Endothelial cell of umbilical vein (primary cell): ENCODE measurements at regions not wholly inside any gene's neighbourhood (a gene's known extent, or its start where the extent isn't known, plus 50 kb on each side); places are given as distances from the start of the nearest gene placed in this dataset.

ENCODE experiments used
- BruUV-seq: library from RNA; stranded (reverse); fragments of 400-500 nt; replicated peaks from 2 replicates; lab custom pipeline; 2021; lab: Mats Ljungman, UMichigan
- CTCF ChIA-PET: fragments of 300-600, 350-600 bp; sonication (Branson Sonifier 250); formaldehyde crosslinking; loops from one replicate; lab custom pipeline; 2021; ENCODE audit warnings: antibody characterized with exemption, inconsistent platforms; lab: Charles Lee
- POLR2A ChIA-PET: fragments of 300-600, 350-600 bp; sonication (Branson Sonifier 250); formaldehyde crosslinking; loops from one replicate; lab custom pipeline; 2021; ENCODE audit warnings: antibody characterized with exemption, inconsistent platforms; lab: Charles Lee
- DNase-seq: peaks from one replicate; pipeline ENCODE4 v3.0.0-alpha.2; 2011; ENCODE audit warnings: low read depth, low spot score
- FAIRE-seq: peaks from 2 replicates; lab custom pipeline; 2011; peaks lifted over from hg19 to GRCh38; lab: Jason Lieb, UNC
- H2AFZ ChIP-seq: 2 replicates; pipeline ENCODE4 v1.6.0; 2012; ENCODE audit warnings: low read depth, low read length, control low read depth, inconsistent platforms
- H3K27ac ChIP-seq: 2 replicates; pipeline ENCODE4 v1.5.1; 2011; ENCODE audit warnings: low read depth, mild to moderate bottlenecking, control low read depth, low read length, moderate library complexity; ENCODE audit not compliant: insufficient read depth
- H3K27me3 ChIP-seq, 2 experiments: 2 replicates each; pipeline versions ENCODE4 v1.6.0 to v1.6.1; 2011; ENCODE audit warnings: low read length in 2 of 2, mixed read lengths in 1 of 2; ENCODE audit not compliant: control insufficient read depth in 2 of 2, insufficient read depth in 2 of 2
- H3K36me3 ChIP-seq, 2 experiments: 2 replicates in 1 of 2; 3 replicates in 1 of 2; pipeline ENCODE4 v1.5.1; 2011; ENCODE audit warnings: low read length in 2 of 2, mild to moderate bottlenecking in 1 of 2, moderate library complexity in 1 of 2; ENCODE audit not compliant: control insufficient read depth in 2 of 2, insufficient read depth in 2 of 2; ENCODE audit errors: extremely low read depth in 1 of 2
- H3K4me1 ChIP-seq: 3 replicates; pipeline ENCODE4 v1.5.1; 2011; ENCODE audit warnings: mild to moderate bottlenecking, low read length; ENCODE audit not compliant: control insufficient read depth, insufficient read depth; ENCODE audit errors: extremely low read depth
- H3K4me2 ChIP-seq: 2 replicates; pipeline ENCODE4 v1.6.1; 2011; ENCODE audit warnings: low read length, control low read depth, mixed read lengths; ENCODE audit not compliant: insufficient read depth
- H3K4me3 ChIP-seq, 3 experiments: fragments of 200-600 bp in 1 of 3; sonication (generic), shearing (Covaris generic) in 1 of 3; replicated peaks in 1 of 3; 2 replicates each; pipeline ENCODE4 v1.5.1; 2011 to 2016; ENCODE audit warnings: control low read depth in 3 of 3, low read length in 3 of 3, mild to moderate bottlenecking in 2 of 3, inconsistent platforms in 1 of 3, low read depth in 1 of 3, moderate library complexity in 1 of 3; ENCODE audit not compliant: insufficient read depth in 1 of 3
- H3K79me2 ChIP-seq: 2 replicates; pipeline ENCODE4 v1.6.0; 2012; ENCODE audit warnings: low read length, inconsistent platforms; ENCODE audit not compliant: control insufficient read depth, insufficient read depth
- H3K9ac ChIP-seq: replicated peaks from 2 replicates; pipeline ENCODE3; 2011; ENCODE audit warnings: low read length, control low read depth; ENCODE audit not compliant: insufficient read depth; ENCODE audit errors: extremely low read depth
- H3K9me1 ChIP-seq: replicated peaks from 3 replicates; pipeline ENCODE4 v1.6.0; 2011; ENCODE audit warnings: mild to moderate bottlenecking, low read length; ENCODE audit not compliant: control insufficient read depth, insufficient read depth; ENCODE audit errors: extremely low read depth
- H3K9me3 ChIP-seq: replicated peaks from 2 replicates; pipeline ENCODE4 v1.5.1; 2012; ENCODE audit warnings: low read length, inconsistent platforms; ENCODE audit not compliant: control insufficient read depth, insufficient read depth
- H4K20me1 ChIP-seq: replicated peaks from 2 replicates; pipeline ENCODE3; 2011; ENCODE audit warnings: mild to moderate bottlenecking, low read length; ENCODE audit not compliant: control insufficient read depth, insufficient read depth; ENCODE audit errors: extremely low read depth
- EZH2 ChIP-seq: IDR thresholded peaks from 2 replicates; pipeline ENCODE4 v1.6.1; 2012; ENCODE audit warnings: borderline replicate concordance, low read depth, mild to moderate bottlenecking, moderate library complexity, low read length, inconsistent platforms; ENCODE audit not compliant: severe bottlenecking
- JUN ChIP-seq: IDR thresholded peaks from 2 replicates; pipeline ENCODE4 v1.6.1; 2011; ENCODE audit warnings: borderline replicate concordance, low read depth; ENCODE audit not compliant: insufficient read length, insufficient read depth
- POLR2A ChIP-seq: IDR thresholded peaks from 2 replicates; pipeline ENCODE4 v1.6.1; 2012; ENCODE audit warnings: low read depth, mild to moderate bottlenecking, control low read depth, low read length
- dilution Hi-C: fragments of 300-500 bp; cut with MboI; formaldehyde crosslinking; loops from one replicate; pipeline ENCODE4 v1.15.0; 2019; ENCODE audit warnings: low sequenced_read_pairs; ENCODE audit not compliant: extremely low pct_ligation_motif_present
- intact Hi-C: fragments of 100-400 bp; cut with micrococcal nuclease; formaldehyde crosslinking; loops from one replicate; pipeline ENCODE4 v1.10.0; 2022

DNA sequence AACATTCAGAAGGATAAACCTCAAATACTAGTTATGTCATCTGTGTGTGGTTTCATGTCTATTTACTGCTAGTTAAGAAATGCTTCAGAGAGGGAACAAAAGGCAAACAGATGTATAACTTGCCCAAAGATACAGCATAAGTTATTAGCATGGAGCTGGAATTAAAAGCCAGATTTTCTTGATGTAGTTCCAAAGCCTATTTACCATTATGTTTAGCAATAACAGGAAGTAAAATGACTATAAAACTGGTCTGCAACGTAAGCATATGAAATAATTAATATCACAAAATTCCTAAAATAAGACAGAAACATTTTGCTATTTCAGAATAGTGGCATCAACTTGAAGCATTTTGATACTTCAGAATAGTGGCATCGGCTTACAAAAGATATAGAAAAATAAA, 1232.8 kb downstream of the NCAM2 start:
- FAIRE-seq (no peak), DNase-seq (no peak)
- ChIA-PET POLR2A (no interaction called here), CTCF (no interaction called here)
- Histone ChIP-seq H3K9me1 (no peaks in the 10 kb centered on the region), H3K4me3 (no peak overlapping the region), H3K27ac (no peak overlapping the region), H3K9me3 (peaks cover 2% of the 10 kb centered on the region), H3K36me3 (no peaks in the 10 kb centered on the region), H2AFZ (no peak overlapping the region), H3K4me1 (no peaks in the 10 kb centered on the region), H3K79me2 (no peaks in the 10 kb centered on the region), H3K27me3 (no peaks in the 10 kb centered on the region), H4K20me1 (no peaks in the 10 kb centered on the region), H3K4me2 (no peak overlapping the region), H3K9ac (no peak overlapping the region)
- intact Hi-C loops (no loop called here), dilution Hi-C loops (no loop called here)
- no peak for TF ChIP-seq POLR2A
- TF ChIP-seq EZH2, result no peak
- no TSS peak for BruUV-seq

DNA sequence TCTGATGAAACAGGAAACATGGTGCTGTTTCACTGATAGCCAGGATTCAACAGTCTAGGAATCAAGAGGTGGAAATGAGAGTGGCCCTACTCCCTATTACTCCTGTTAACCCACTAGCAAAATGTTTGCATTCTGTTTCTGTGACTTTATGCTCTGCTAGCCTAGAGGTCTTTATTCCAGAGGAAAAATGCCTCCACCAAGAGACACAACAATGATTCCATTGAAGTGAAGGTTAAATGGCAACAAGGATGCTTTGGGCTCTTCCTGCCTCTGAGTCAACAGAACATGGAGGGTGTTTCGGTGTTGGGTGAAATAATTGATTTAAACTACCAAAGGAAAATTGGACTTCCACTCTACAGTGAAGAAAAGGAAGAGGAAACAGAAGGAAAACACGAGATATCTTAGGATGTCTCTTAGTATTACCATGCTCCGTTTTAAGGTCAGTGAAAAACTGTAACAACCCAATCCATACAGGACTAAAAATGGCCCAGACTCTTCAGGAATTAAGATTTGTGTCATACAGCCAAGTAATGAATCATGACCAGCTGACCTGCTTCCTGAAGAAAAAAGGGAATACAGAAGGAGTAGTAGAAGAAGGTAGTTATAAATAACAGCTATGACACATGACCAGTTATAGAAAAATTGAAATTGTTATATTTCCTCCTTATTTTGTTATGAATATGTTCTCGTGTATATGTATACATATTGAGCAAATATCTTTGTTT, 1237.8 kb downstream of the NCAM2 start:
- intact Hi-C loops (no loop called here), dilution Hi-C loops (no loop called here)
- no peak overlapping the region for H2AFZ ChIP-seq
- H3K4me1 ChIP-seq, result no peaks in the 10 kb centered on the region
- TF ChIP-seq JUN, result no peak
- no peaks in the 10 kb centered on the region for H3K9me3 ChIP-seq
- H4K20me1 ChIP-seq, result no peaks in the 10 kb centered on the region
- H3K4me3 ChIP-seq, result no peak overlapping the region
- no peak overlapping the region for H3K4me2 ChIP-seq
- no peak overlapping the region for H3K9ac ChIP-seq
- H3K27me3 ChIP-seq, result no peaks in the 10 kb centered on the region
- H3K79me2 ChIP-seq, result no peaks in the 10 kb centered on the region
- FAIRE-seq (no peak), DNase-seq (no peak)
- POLR2A ChIA-PET, result no interaction called here
- H3K36me3 ChIP-seq, result no peaks in the 10 kb centered on the region
- H3K9me1 ChIP-seq, result no peaks in the 10 kb centered on the region
- H3K27ac ChIP-seq, result no peak overlapping the region
- CTCF ChIA-PET, result no interaction called here
- BruUV-seq, result no TSS peak
